Ecto neural progenitor cell (in vitro differentiated cells): ENCODE measurements at regions not wholly inside any gene's neighbourhood (a gene's known extent, or its start where the extent isn't known, plus 50 kb on each side); places are given as distances from the start of the nearest gene placed in this dataset.
A peak's percentile ranks its signal among the peaks of the same experiment; 100 is the strongest.

Source experiments
- DNase-seq: peaks from one replicate; pipeline ENCODE4 v3.0.0-alpha.2; 2018; ENCODE audit warnings: low spot score

DNA sequence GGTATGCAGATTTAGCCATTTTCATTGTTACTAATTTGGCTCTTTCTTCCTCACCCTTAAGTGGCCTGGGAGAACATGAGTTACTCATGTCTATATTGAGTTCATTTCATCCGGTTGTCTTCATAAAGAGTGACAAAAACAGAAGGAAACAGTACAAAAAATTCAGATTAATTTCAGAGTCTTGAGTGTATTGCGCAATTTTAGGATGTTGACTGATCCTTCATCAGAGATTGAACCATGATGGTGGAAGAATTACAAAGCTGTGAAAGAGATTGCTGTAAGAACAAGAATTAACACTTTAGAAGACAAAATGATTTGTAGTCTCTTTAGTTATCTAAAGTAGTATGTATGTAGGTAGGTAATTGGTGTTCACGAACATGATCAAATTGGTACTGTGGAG lies 194.0 kb upstream of the PPP1R3A start:
- DNase-seq, result no peak

DNA sequence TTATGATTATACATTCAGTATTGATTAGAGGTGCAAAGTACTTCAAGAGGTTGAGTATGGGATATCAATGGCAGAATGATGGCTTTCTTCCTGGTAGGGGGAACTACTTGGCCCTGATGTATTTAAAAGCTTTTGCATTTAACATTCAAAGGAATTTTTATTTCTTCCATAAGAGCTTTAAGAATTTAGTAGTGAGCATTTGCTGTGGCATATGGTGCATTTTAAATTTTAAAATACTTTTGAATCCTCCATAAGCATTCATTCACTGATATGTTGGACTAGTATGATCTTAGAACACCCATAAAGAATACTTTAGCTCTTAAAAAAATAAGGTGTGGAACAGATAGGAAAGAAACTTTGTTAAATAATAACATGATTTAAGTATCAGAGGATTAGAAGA lies 191.9 kb upstream of the PPP1R3A start:
- no peak for DNase-seq

DNA sequence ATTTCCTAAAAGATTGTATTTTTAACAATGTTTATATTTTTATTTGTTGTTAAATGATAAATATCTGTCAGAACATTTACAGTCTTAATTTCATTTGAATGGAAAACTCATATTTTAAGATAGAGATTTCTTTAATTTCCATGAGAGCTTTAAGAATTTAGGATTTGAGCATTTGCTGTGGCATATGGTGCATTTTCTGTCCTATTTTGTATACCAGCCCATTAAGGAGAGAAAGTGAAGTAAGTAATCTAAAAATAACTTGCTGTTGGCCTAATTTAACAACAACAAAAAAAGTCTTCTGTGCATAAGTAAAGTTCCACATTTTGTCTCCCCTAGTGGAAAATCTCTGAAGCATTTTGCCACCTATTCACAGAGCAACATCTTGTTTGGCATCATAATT lies 190.9 kb upstream of the PPP1R3A start:
- no peak for DNase-seq

- DNase-seq, result no peak
Observed at GRCh38 chr7:114109304-114109703, 190.5 kb upstream of the PPP1R3A start.

DNA sequence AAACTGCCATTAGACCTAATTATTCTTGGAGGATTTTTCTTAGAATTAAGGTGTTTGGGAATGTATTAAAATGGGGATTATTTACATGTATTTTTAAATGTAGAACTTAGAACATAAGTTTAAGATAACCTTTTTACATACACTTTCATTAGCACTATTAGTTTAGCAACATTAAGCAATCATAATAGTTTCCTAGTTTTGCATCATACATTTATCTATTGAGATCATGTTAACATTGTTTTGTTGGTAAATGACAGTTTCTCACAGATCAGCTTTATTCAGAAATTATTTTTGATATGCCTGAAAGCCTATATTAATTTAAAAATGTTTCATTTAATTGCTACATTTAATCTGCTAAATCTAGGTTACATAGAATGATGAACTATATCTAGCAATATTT lies 189.7 kb upstream of the PPP1R3A start:
- DNase-seq, result no peak

DNA sequence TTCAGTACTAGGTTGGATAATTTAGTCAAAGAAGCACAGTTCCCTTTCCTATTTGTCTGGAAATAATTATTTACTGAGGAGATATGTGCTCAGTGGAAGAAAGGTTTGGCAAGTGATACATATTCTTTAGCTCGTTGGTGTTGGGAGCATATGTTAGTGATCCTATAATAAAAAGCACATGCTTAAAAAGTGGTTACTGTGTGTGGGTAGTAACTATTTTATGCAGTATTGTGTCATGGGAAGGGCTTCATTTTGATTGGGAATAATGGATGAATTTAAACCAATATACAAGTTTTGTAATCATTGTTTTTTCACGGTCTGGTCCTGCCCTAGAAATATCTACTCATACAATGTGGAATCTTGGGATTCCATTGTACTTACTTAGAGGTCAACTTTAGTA lies 188.7 kb upstream of the PPP1R3A start:
- DNase-seq, result no peak

- DNase-seq, result no peak
Observed at GRCh38 chr7:114104035-114104434, 185.2 kb upstream of the PPP1R3A start.

GRCh38 chr7:114102996-114103395 lies 184.2 kb upstream of the PPP1R3A start:
- no peak for DNase-seq

DNA sequence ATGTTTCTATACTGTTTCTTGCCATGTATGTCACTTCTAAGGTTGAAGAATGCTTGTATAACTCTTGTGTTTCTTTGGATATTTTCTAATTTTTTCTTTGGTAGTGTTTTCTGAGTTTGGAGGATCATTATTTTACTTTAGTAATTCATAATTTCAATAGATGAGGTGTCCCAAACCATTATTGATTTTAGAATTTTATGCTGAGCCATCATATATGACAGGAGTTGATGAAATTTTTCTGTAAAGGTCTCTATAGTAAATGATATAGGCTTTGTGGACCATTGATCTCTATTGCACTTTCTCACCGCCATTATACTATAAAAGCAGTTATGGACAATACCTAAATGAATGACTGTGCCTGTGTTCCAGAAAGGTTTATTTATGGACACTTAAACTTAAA lies 183.3 kb upstream of the PPP1R3A start:
- DNase-seq, result no peak

DNA sequence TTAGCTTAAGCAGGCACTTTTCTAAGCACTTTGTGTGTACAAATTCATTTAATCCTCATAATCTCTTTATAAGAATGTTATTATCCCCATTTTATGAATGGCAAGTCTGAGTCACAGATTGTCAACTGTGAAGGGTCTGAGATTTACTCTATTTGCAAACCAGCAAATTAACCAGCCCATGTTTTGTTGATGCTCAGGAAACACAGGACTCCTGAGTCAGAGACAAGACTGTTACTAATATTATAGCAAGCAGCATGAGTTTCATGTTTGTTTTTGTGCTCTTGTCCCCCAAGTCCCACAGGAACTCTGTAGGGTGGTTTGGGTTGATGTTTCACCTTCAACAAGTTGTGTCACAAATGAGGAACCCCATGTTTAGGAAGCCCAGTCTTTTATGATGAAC lies 182.0 kb upstream of the PPP1R3A start:
- no peak for DNase-seq

GRCh38 chr7:114099337-114099736 lies 180.5 kb upstream of the PPP1R3A start:
- DNase-seq, result no peak

DNA sequence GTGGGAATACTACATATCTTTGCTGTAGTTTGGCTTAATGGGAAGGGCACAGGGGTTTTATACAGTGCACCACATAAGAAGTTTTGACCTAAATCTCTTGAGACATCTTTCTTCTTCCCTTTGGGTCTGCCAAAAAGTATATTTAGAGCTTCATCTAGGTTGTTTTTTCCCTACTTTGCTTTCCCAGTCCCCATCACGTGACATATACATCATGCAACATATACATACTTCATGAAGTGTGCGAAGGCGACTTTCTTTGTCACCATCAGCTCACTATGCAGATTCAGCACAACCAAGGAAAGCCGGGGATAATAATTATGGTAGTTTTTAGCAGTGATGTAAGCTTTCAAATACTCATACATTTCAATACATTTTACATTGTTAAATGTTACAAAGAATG lies 177.1 kb upstream of the PPP1R3A start:
- no peak for DNase-seq

GRCh38 chr7:114088470-114088940 lies 169.7 kb upstream of the PPP1R3A start:
- DNase-seq, result no peak

DNA sequence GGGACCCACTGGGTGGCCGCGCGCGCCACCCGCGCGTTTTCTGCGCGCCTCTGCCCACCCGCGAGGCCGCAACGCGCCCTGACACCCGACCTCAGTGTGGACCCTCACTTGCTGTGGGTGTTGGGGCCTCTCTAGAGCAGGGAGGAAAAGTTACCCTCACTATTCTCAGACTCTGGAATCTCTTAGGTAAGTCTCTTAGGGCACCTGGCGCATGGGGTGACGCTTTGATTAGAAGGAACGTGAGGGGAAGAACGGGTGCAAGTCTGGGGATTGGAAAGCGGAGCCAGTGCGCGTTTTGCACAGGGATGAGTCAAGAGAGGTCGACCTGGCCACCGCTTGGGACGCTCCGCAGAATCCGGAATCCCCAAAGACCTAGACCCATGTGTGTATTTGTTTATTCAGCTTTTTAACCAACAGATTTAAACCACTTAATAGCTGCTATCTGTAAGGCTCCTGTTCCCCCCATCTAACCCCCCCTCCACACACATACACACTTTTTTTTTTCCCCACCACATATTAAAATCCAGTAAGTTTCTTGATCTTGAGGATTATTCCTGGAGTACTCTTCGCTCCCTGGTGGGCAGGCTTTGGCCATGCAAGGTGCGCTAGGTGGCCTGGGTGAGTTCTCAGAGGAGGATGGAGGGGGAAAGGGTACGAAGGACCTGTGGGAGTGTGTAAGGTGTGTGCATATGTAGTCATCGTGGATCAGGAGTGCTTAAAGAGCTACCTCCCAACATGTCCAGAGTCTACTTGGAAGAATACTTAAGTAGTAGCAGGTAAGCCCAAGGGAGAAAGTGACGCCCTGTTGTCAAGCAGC lies 169.1 kb upstream of the PPP1R3A start:
- peak; percentile 46 for DNase-seq

GRCh38 chr7:114086914-114087652 lies 168.3 kb upstream of the PPP1R3A start:
- DNase-seq, result peak; percentile 54

GRCh38 chr7:114086537-114086913 lies 167.7 kb upstream of the PPP1R3A start:
- DNase-seq, result peak; percentile 58

GRCh38 chr7:114085592-114086501 lies 167.0 kb upstream of the PPP1R3A start:
- DNase-seq, result peak; percentile 69

GRCh38 chr7:114085313-114085591 lies 166.4 kb upstream of the PPP1R3A start:
- no peak for DNase-seq

GRCh38 chr7:114084472-114085312 lies 165.9 kb upstream of the PPP1R3A start:
- DNase-seq, result peak; percentile 71

GRCh38 chr7:114084002-114084471 lies 165.2 kb upstream of the PPP1R3A start:
- DNase-seq, result no peak

DNA sequence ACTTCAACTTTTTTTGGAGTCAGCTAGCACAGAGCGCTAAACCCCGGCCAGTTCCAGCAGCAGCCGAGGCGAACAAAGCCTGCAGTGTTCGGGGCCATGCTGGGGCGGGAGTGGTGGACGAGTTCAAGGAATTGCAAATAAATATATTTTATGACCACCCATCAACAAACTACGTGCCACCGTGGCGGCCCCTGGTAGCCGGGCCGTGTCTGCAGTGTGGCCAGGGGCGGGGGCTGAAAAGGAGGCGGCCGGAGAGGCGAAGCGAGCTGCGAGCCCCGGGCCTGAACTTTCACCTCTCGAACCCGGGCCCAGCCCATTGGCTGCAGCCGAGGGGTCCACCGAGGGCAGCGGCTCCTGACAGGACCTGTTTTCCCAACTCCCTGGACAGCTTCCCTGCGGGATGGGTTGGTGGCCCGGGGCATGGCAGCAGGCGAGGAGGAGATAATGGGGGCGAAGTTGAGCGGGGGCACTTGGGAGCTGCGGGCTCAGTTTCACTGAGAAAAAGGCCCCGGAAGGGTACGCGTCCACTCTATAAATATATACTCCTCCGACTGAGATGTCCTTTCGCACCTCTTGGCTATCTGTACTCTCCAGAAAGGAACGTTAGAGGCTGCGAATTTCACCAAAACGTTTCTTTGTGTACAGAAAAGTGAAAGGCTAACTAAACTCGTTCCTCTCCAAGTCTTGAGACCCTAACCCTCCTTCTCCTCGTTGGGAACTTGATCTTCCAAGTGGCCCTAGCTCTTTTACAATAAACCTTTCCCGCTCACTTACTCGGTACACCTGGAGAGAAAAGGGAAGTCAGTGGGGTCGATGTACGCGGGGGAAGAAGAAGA lies 164.6 kb upstream of the PPP1R3A start:
- peak; percentile 82 for DNase-seq
